Fibroblast of gingiva (primary cell): ENCODE measurements at regions not wholly inside any gene's neighbourhood (a gene's known extent, or its start where the extent isn't known, plus 50 kb on each side); places are given as distances from the start of the nearest gene placed in this dataset.

Experiments used
- DNase-seq: peaks from one replicate; pipeline ENCODE4 v3.0.0-alpha.2; 2011; ENCODE audit warnings: low read depth

DNA sequence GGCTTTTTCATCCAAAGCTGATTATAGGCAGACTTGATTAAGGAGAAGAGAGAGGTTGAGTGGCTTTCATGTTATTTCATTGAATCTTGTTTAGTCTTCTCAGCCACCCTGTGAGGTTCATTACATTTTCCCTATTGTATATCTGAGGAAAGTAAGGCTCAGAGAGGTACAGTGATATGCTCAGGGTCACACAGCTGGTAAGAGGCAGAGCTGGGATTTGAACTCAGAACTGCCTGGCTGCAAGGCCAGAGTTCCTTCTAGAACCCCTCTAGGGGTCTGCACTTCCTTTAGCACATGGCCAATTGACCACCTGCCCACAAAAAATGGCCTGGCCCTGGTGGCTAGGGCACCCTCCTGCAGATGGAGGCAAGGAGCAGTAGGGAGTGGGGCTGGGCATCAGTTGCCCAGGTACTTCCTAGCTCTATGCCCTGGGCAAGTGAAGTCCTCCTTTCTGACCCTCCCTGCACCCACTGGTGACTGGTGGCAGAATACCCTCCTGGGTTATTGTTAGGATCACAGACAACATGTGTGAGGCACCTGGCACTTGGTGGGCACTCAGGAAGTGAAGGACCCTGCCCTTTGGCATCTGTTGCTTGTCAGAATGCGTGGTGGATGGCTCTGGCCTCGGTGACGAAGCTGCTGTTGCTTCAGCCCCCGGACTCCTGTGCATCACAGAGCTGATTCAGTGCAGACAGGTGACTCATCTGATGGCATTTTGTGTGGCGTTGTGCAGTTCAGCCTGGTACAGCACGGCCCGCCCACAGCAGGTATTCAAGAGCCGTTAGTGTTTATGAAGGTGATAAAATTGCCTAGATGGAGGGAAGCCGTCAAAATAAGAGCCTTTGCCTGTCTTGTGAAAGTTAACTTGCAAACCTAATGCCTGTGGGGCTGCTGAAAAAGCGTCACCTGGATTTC, 115.8 kb downstream of the SLC25A47 start:
- peak; percentile 31 for DNase-seq

DNA sequence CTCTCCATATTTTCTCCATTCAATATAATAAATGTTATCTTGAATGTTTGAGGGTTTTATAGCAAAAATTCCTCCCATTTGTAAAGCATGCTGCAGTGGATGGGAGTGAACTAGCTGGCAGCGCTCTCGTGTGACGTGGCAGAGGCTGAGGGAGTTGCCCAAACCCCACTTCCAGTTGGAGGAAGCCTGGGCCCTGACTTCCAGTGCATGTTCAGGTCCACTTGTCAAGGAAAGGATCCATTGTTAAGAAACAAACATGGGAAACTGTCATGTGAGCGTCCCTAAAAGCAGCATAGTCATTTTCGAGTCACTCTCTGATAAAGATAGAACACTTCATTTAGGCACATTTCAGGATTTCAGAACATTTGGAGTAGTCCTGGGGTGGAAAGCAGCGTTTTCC, 116.6 kb downstream of the SLC25A47 start:
- peak; percentile 17 for DNase-seq

DNA sequence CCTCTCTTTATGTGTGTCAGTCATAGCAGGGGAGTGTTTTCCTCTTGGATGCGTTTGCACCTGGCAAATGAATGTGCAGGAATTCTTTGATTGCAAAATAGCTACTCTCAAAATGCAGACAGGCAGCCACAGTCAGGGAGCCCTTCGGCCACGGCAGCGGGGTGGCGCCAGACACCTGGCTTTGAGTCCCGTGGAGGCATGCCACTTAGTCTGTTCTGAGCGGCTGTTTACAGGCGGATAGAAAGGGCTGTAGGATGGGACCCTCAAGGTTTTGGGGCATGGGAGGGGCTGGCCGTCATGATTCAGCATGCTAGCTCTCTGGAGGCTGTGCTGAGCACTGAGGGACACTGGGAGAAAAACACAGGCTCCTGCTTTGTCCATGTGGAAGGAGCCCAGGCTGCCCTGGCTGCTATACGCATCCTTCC, 117.1 kb downstream of the SLC25A47 start:
- DNase-seq = peak; percentile 49

GRCh38 chr14:100440758-100441203, 117.6 kb downstream of the SLC25A47 start:
- DNase-seq = no peak

GRCh38 chr14:100441271-100441947, 118.3 kb downstream of the SLC25A47 start:
- no peak for DNase-seq

DNA sequence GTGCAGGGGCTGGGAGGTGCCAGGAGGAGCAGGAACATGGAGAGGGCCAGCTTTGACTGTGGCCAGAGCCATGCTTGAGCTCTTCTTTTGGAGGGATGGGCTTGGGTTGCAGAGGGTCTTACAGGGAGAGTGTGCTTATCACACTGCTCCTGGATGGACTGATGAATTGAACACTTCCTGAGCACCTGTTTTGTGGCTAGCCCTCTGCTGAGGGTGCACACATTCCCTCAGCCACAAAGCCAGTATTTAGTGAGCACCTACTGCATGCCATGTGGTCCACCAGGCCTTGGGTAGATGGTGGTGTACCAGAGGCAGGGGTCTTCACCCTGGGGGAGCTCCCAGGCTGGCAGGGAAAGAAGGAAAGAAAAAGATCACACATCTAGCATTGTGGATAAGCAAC, 118.9 kb downstream of the SLC25A47 start:
- no peak for DNase-seq

- no peak for DNase-seq
These were observed 119.7 kb downstream of the SLC25A47 start for GRCh38 chr14:100442498-100443490.

- no peak for DNase-seq
These were observed 120.5 kb downstream of the SLC25A47 start for GRCh38 chr14:100443603-100444002.

DNA sequence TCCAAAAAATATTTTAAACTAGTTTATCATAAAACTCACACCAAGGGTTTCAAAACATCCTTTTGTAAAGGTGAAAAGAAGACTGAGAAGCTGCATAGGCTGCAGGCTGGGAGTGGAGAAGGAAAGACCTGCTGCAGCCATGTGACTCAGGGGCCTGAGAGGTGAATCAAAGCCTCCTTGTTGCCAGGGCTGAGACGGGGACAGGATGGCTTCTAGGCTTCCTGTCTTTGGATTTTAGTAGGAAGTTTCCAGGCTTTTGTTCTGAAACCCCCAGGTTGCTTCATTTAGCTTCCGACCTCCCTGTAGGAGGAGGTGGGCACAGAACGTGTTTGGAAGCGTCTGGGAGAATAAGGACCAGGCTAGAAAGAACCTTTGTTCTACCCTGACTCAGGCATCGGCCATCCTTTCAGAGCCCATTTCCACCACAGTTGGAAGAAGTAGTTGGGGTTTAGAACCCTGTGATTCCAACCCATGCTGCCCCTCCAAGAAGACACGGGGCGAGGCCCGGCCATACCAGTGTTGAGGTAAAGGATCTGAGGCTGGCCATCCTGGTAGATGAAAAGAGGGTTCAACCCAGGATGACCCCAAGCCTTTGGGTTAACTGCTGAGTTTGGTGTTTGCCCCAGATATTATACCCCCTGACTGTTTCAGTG, 122.4 kb downstream of the SLC25A47 start:
- DNase-seq = no peak

- no peak for DNase-seq
These were observed 123.4 kb downstream of the SLC25A47 start for GRCh38 chr14:100446572-100446971.

DNA sequence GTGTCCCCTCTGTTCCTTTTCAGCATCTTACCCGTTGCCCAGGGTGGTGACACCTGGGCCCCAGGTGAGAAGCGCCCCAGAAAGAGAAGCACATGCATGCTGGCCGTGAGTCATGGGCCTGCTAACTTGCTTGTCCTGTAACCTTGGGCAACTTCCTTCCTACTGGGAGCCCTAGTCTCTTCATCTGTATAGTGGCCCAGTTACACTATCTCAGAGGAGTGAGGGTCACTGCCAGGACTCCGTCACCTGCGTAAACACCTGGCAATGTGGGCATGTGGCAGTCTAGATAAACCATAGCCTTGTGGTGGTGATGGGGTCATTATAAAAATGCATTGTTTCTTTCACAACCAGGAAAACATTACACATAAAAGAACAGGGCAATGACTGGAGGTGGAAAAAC, 125.2 kb downstream of the SLC25A47 start:
- no peak for DNase-seq

DNA sequence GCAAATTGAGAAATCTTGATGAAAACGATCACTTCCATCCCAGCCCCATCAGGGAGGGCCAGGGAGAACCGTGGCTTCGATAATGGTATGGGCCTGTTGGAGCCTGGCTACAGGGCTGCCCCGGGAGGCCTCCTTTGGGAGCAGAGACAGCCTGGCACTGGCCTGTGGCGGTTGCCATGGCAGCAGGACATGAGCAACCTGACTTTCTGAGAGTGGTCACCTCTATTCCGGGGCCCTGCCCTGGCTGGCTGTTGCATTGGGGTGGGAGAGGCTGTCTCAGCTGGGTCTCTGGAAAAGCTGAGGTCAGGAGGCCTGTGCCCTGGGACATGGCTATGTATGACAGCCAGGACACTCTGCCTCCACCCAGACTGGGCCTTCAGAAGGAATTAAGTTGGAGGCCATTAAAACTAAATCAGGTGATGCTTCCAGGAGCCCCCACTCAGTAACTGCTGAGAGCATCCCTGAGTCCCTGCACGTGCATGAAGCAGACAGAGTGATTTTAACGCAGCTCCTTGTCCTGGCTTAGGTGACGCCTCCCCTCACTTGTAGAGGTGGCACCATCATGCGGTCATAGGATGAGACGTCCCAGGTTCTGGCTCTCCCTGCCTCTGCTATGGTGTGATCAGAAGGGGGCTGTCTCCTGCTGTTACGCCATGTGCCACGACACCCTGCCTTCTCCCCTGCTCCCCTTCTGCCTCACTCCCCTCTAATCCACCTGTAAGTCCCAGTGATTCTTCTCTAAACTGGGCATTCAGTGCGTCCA, 126.3 kb downstream of the SLC25A47 start:
- no peak for DNase-seq

GRCh38 chr14:100450049-100450448, 126.9 kb downstream of the SLC25A47 start:
- no peak for DNase-seq

GRCh38 chr14:100450736-100451135, 127.6 kb downstream of the SLC25A47 start:
- DNase-seq = no peak

DNA sequence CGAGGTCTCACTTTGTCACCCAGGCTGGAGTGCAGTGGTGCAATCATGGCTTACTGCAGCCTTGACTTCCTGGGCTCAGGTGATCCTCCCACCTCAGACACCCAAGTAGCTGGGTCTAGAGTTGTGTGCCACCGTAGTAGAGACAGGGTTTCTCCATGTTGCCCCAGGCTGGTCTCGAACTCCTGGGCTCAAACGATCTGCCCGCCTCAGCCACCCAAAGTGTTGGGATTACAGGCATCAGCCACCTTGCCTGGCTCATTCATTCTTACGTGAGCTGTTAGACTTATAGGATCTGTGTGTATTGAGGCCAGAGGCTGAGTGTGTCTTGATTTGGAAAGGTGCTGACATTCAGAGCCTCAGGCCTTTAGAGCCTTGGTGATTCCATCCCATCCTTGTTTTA, 128.1 kb downstream of the SLC25A47 start:
- no peak for DNase-seq

- DNase-seq = no peak
These were observed 130.8 kb downstream of the SLC25A47 start for GRCh38 chr14:100453930-100454329.

- no peak for DNase-seq
These were observed 131.3 kb downstream of the SLC25A47 start for GRCh38 chr14:100454437-100454836.

- DNase-seq = no peak
These were observed 123.3 kb downstream of the BEGAIN start for GRCh38 chr14:100463937-100464336.

- DNase-seq = no peak
These were observed 120.9 kb downstream of the BEGAIN start for GRCh38 chr14:100466111-100466856.
